Testis (tissue), 2 donors: ENCODE measurements at regions not wholly inside any gene's neighbourhood (a gene's known extent, or its start where the extent isn't known, plus 50 kb on each side); places are given as distances from the start of the nearest gene placed in this dataset.
"Not testable (repeated sequence)": the region's sequence is repeated elsewhere in the genome, so short reads cannot be mapped to it uniquely, and the experiment has no call there.

Experiments
- POLR2A ChIP-seq: fragments of 450-650 bp; IDR thresholded peaks from one replicate; pipeline ENCODE4 v1.6.1; 2017; ENCODE audit warnings: antibody characterized with exemption, mild to moderate bottlenecking, moderate library complexity
- TF ChIP-seq, protein P1 (sequence below), 3 experiments: fragments of 450-650 bp in 2 of 3; fragments of 200-600 bp in 1 of 3; sonication (generic) in 1 of 3; IDR thresholded peaks; one replicate each; pipeline ENCODE4 v1.5.1; 2016 to 2019; ENCODE audit warnings: antibody characterized with exemption in 3 of 3, mild to moderate bottlenecking in 2 of 3, moderate library complexity in 1 of 3

- TF ChIP-seq, protein P1, sequence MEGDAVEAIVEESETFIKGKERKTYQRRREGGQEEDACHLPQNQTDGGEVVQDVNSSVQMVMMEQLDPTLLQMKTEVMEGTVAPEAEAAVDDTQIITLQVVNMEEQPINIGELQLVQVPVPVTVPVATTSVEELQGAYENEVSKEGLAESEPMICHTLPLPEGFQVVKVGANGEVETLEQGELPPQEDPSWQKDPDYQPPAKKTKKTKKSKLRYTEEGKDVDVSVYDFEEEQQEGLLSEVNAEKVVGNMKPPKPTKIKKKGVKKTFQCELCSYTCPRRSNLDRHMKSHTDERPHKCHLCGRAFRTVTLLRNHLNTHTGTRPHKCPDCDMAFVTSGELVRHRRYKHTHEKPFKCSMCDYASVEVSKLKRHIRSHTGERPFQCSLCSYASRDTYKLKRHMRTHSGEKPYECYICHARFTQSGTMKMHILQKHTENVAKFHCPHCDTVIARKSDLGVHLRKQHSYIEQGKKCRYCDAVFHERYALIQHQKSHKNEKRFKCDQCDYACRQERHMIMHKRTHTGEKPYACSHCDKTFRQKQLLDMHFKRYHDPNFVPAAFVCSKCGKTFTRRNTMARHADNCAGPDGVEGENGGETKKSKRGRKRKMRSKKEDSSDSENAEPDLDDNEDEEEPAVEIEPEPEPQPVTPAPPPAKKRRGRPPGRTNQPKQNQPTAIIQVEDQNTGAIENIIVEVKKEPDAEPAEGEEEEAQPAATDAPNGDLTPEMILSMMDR (IDR thresholded peaks at IDR 0.05), result not testable (repeated sequence)
- not testable (repeated sequence) for TF ChIP-seq POLR2A
These were observed 1576.7 kb downstream of the FOXD4L5 start for GRCh38 chr9:63708285-63708684.
